ENCODE measurements at regions not wholly inside any gene's neighbourhood (a gene's known extent, or its start where the extent isn't known, plus 50 kb on each side); places are given as distances from the start of the nearest gene placed in this dataset.

GRCh38 chr10:83880252-83880791 lies 259.0 kb upstream of the GHITM start:
- no peak for DNase-seq (ENCODE audit: low read depth)

GRCh38 chr10:83881661-83882060 lies 257.6 kb upstream of the GHITM start:
- DNase-seq (ENCODE audit: low read depth): no peak

GRCh38 chr10:83886871-83887270 lies 252.4 kb upstream of the GHITM start:
- no peak for DNase-seq (ENCODE audit: low read depth)

GRCh38 chr10:83892737-83893136 lies 246.6 kb upstream of the GHITM start:
- no peak for DNase-seq (ENCODE audit: low read depth)

GRCh38 chr10:83896219-83896618 lies 243.1 kb upstream of the GHITM start:
- no peak for DNase-seq (ENCODE audit: low read depth)

- no peak for DNase-seq (ENCODE audit: low read depth)
These were observed 241.7 kb upstream of the GHITM start for GRCh38 chr10:83897626-83898025.

- DNase-seq (ENCODE audit: low read depth): no peak
These were observed 230.8 kb upstream of the GHITM start for GRCh38 chr10:83908506-83908905.

GRCh38 chr10:83909001-83909400 lies 230.3 kb upstream of the GHITM start:
- no peak for DNase-seq (ENCODE audit: low read depth)

GRCh38 chr10:83915801-83916200 lies 223.5 kb upstream of the GHITM start:
- no peak for DNase-seq (ENCODE audit: low read depth)

- no peak for DNase-seq (ENCODE audit: low read depth)
These were observed 221.5 kb upstream of the GHITM start for GRCh38 chr10:83917537-83918506.

- no peak for DNase-seq (ENCODE audit: low read depth)
These were observed 220.1 kb upstream of the GHITM start for GRCh38 chr10:83919187-83919586.

- no peak for DNase-seq (ENCODE audit: low read depth)
These were observed 217.1 kb upstream of the GHITM start for GRCh38 chr10:83921984-83922860.

GRCh38 chr10:83925133-83925532 lies 214.2 kb upstream of the GHITM start:
- DNase-seq (ENCODE audit: low read depth): no peak

GRCh38 chr10:83926606-83927005 lies 212.7 kb upstream of the GHITM start:
- DNase-seq (ENCODE audit: low read depth): no peak

GRCh38 chr10:83927166-83927565 lies 212.1 kb upstream of the GHITM start:
- DNase-seq (ENCODE audit: low read depth): no peak

GRCh38 chr10:83929399-83929798 lies 209.9 kb upstream of the GHITM start:
- no peak for DNase-seq (ENCODE audit: low read depth)

GRCh38 chr10:83931669-83932068 lies 207.6 kb upstream of the GHITM start:
- no peak for DNase-seq (ENCODE audit: low read depth)

- DNase-seq (ENCODE audit: low read depth): no peak
These were observed 207.1 kb upstream of the GHITM start for GRCh38 chr10:83932245-83932644.

- DNase-seq (ENCODE audit: low read depth): no peak
These were observed 205.2 kb upstream of the GHITM start for GRCh38 chr10:83934062-83934461.

GRCh38 chr10:83934641-83935338 lies 204.5 kb upstream of the GHITM start:
- no peak for DNase-seq (ENCODE audit: low read depth)

- DNase-seq (ENCODE audit: low read depth): no peak
These were observed 204.0 kb upstream of the GHITM start for GRCh38 chr10:83935339-83935736.

- no peak for DNase-seq (ENCODE audit: low read depth)
These were observed 203.4 kb upstream of the GHITM start for GRCh38 chr10:83935911-83936310.

Data from stimulated activated CD8-positive, alpha-beta memory T cell treated with anti-CD3 and anti-CD28 coated beads, Interleukin-4, amount 100 ng/mL, for 24 hours (primary cell).